Cardiac muscle cell (in vitro differentiated cells and primary cell): ENCODE measurements at regions not wholly inside any gene's neighbourhood (a gene's known extent, or its start where the extent isn't known, plus 50 kb on each side); places are given as distances from the start of the nearest gene placed in this dataset.

ENCODE experiments used
- DNase-seq, 2 donors: peaks; one replicate each; pipeline versions ENCODE4 v3.0.0 to v3.0.0-alpha.2; 2010 to 2017; ENCODE audit warnings: low read depth in 1 of 2, low spot score in 1 of 2
- H3K27ac ChIP-seq: fragments of 200-600 bp; sonication (generic); 2 replicates; pipeline ENCODE4 v1.5.1; 2016
- H3K27me3 ChIP-seq: fragments of 200-600 bp; sonication (generic); 2 replicates; pipeline ENCODE4 v1.6.0; 2016; ENCODE audit warnings: control low read depth
- H3K36me3 ChIP-seq: fragments of 200-600 bp; sonication (generic); 2 replicates; pipeline ENCODE4 v1.5.1; 2016; ENCODE audit warnings: control low read depth
- H3K4me1 ChIP-seq: fragments of 200-600 bp; sonication (generic); 2 replicates; pipeline ENCODE4 v1.8.1; 2017; ENCODE audit warnings: low read depth, mild to moderate bottlenecking, mixed run types
- H3K4me3 ChIP-seq: fragments of 200-600 bp; sonication (generic); 2 replicates; pipeline ENCODE4 v1.5.1; 2016; ENCODE audit warnings: mild to moderate bottlenecking
- H3K9me3 ChIP-seq: fragments of 200-600 bp; sonication (generic); 2 replicates; pipeline ENCODE4 v1.5.1; 2017; ENCODE audit warnings: low read depth, mild to moderate bottlenecking, control low read depth
- TF ChIP-seq, protein P1 (sequence below): IDR thresholded peaks from 2 replicates; pipeline ENCODE4 v1.5.1; 2012; ENCODE audit warnings: low read depth, mild to moderate bottlenecking, low read length

DNA sequence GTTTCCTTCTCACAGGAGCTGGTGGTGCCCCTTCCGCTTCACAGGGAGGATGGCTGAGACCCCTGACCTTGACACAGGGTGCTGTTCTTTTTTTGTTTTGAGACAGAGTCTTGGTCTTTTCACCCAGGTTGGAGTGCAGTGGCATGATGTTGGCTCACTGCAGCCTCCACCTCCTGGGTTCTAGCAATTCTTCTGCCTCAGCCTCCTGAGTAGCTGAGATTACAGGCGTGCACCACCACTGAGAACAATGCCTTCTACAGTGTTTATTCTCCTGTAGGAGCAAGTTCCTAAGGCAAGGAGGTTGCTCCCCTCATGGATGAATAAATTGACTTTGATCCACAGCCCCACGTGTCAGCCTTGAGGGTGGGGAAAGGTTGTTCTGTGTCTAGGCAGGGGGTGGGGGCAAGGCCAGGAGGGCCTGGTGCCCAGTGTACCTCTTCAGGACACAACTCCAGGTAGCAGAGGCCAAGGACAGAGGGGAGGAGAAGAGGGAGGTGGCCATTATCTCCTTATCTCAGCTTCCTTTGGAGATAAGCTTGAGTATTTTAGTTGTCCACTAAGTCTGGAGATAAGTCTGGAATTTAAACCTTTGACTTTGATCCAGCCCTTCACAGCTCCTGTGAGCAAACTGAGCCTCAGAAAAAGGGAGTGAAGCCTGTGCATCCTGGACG lies 159.4 kb downstream of the SEC14L1 start:
- DNase-seq: no peak
- H3K4me3 ChIP-seq: no peak overlapping the region
- no peaks in the 10 kb centered on the region for H3K36me3 ChIP-seq
- H3K27me3 ChIP-seq: no peaks in the 10 kb centered on the region
- no peaks in the 10 kb centered on the region for H3K9me3 ChIP-seq
- no peak overlapping the region for H3K27ac ChIP-seq
- peaks cover 20% of the 10 kb centered on the region for H3K4me1 ChIP-seq
- TF ChIP-seq, protein P1, sequence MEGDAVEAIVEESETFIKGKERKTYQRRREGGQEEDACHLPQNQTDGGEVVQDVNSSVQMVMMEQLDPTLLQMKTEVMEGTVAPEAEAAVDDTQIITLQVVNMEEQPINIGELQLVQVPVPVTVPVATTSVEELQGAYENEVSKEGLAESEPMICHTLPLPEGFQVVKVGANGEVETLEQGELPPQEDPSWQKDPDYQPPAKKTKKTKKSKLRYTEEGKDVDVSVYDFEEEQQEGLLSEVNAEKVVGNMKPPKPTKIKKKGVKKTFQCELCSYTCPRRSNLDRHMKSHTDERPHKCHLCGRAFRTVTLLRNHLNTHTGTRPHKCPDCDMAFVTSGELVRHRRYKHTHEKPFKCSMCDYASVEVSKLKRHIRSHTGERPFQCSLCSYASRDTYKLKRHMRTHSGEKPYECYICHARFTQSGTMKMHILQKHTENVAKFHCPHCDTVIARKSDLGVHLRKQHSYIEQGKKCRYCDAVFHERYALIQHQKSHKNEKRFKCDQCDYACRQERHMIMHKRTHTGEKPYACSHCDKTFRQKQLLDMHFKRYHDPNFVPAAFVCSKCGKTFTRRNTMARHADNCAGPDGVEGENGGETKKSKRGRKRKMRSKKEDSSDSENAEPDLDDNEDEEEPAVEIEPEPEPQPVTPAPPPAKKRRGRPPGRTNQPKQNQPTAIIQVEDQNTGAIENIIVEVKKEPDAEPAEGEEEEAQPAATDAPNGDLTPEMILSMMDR: no peak

DNA sequence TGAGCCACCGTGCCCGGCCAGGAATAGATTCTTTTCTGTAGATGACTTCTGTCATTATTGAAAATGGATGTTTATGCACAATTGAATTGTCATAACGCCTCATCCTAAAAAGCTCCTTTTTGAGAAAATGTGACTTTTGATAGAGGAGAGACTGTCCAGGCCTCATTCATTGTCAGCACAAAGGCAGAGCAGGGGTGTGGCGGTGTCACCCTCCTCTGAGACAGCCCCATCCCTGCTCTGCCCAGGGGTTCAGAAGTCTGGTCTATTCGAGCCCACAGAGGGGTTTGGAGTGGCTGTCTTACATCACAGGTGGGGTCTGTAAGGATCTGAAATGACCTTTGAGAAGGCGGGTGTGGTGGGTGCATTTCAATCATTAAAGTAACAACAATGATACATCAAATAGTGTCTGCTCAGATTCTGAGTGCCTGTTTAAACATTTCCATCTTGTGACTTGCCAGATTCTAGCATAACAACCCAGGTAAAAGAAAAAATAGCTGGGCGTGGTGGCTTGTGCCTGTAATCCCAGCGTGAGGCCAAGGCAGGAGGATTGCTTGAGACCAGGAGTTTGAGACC lies 161.0 kb downstream of the SEC14L1 start:
- DNase-seq: no peak
- Histone ChIP-seq H3K4me1 (peaks cover 22% of the 10 kb centered on the region), H3K27ac (no peak overlapping the region), H3K36me3 (no peaks in the 10 kb centered on the region), H3K9me3 (no peaks in the 10 kb centered on the region), H3K27me3 (no peaks in the 10 kb centered on the region), H3K4me3 (no peak overlapping the region)
- TF ChIP-seq, protein P1: no peak

DNA sequence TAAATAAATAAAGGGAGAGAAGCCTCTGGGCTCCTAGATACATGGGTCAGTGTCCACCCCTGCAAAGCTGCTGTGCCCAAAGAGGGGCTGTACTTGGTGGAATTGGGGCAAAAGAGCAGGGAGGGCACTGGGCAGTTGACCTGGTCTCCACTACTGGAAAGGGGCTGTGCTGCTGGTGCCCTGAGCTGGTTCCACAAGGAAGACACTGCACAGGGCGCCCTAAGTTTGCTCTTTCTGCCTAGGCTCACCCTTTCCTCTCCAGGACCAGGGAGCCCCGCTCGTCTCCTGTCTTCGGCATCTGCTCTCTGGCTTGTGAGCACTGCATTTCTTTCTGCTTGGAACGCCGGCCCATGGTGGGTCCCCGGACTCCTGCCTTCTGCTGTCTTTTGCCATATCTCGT lies 161.9 kb downstream of the SEC14L1 start:
- TF ChIP-seq, protein P1: no peak
- Histone ChIP-seq H3K27me3 (no peaks in the 10 kb centered on the region), H3K27ac (no peak overlapping the region), H3K4me1 (peaks cover 23% of the 10 kb centered on the region), H3K4me3 (no peak overlapping the region), H3K9me3 (no peaks in the 10 kb centered on the region), H3K36me3 (no peaks in the 10 kb centered on the region)
- no peak for DNase-seq

DNA sequence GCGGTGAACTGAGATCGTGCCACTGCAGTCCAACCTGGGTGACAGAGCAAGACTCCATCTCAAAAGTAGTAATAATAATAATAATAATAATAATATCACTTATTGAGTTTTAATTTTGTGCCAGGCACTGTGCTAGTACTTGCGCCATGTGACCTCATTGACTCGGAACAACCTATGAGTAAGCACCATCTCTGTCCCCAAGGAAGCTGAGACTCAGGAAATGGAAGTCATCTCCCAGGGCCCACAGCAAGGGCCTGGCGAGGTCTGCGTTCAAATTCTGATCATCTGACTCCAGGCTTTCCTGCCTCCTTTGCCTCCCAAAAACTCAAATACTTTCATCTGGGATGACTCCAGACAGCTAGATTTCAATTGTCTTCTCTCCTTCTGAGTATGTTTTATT lies 162.9 kb downstream of the SEC14L1 start:
- Histone ChIP-seq H3K27me3 (no peaks in the 10 kb centered on the region), H3K27ac (no peak overlapping the region), H3K9me3 (no peaks in the 10 kb centered on the region), H3K4me1 (peaks cover 16% of the 10 kb centered on the region), H3K4me3 (no peak overlapping the region), H3K36me3 (no peaks in the 10 kb centered on the region)
- TF ChIP-seq, protein P1: no peak
- peak in 1 of 2 donors; percentile 16 for DNase-seq

DNA sequence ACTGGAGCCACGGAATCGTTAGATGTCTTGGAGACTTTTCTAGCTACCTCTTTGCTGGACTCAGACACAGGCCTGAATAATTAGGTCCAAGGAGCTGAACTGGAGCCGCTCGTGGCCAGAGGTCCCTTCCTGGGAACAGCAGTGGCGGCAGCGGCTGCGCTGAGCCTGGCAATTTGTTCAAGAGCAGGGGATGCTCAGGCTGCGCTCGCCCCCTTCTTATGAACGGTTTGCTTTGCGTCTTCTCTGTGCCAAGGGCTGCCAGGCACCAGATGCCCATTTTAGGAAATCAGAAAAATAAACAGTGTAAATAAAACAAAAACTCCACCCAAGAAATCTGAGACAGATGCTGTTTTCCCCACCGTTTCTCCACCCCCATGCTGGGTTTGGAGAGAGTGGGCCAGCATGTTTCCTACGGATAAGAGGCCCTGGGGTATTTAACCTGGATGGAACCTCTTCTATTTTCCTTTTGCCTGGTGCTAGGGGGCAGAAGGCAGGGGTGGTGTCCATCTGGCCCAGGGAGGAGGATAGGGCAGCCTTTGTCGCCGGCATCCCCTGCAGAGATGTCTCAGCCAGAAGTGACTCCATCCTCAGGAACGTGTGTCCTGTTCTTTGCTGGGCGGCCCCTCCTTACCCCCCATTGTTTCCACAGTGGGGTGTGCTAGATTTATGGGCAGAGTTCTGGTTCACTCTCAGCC lies 163.4 kb downstream of the SEC14L1 start:
- peaks cover 16% of the 10 kb centered on the region for H3K4me1 ChIP-seq
- no peaks in the 10 kb centered on the region for H3K9me3 ChIP-seq
- H3K27ac ChIP-seq: no peak overlapping the region
- H3K4me3 ChIP-seq: no peak overlapping the region
- H3K36me3 ChIP-seq: no peaks in the 10 kb centered on the region
- no peaks in the 10 kb centered on the region for H3K27me3 ChIP-seq
- DNase-seq: no peak
- TF ChIP-seq, protein P1: no peak
